Retinal pigment epithelial cell (primary cell): ENCODE measurements at regions not wholly inside any gene's neighbourhood (a gene's known extent, or its start where the extent isn't known, plus 50 kb on each side); places are given as distances from the start of the nearest gene placed in this dataset.
"Not testable (repeated sequence)": the region's sequence is repeated elsewhere in the genome, so short reads cannot be mapped to it uniquely, and the experiment has no call there.

ENCODE experiments used
- DNase-seq: peaks from one replicate; pipeline ENCODE4 v3.0.0-alpha.2; 2010; ENCODE audit warnings: low read depth
- H3K4me3 ChIP-seq: 2 replicates; pipeline ENCODE4 v1.5.1; 2011; ENCODE audit warnings: mild to moderate bottlenecking, low read length, control low read depth, moderate library complexity
- CTCF ChIP-seq: conservative IDR thresholded peaks from 2 replicates; pipeline ENCODE4 v1.5.1; 2011; ENCODE audit warnings: low read depth, low read length, control low read depth, inconsistent platforms

- TF ChIP-seq CTCF: no peak
- H3K4me3 ChIP-seq: no peak overlapping the region
- DNase-seq: no peak
These were observed 288.9 kb downstream of the RDH14 start for GRCh38 chr2:18271370-18272147.

GRCh38 chr2:18268400-18268799 lies 292.1 kb downstream of the RDH14 start:
- DNase-seq: no peak
- no peak overlapping the region for H3K4me3 ChIP-seq
- TF ChIP-seq CTCF: no peak

GRCh38 chr2:18267501-18267900 lies 293.0 kb downstream of the RDH14 start:
- no peak overlapping the region for H3K4me3 ChIP-seq
- no peak for DNase-seq
- TF ChIP-seq CTCF: no peak

- not testable (repeated sequence) for DNase-seq
These were observed 293.8 kb downstream of the RDH14 start for GRCh38 chr2:18266699-18267098.

GRCh38 chr2:18265614-18266586 lies 294.6 kb downstream of the RDH14 start:
- peak; percentile 39 for TF ChIP-seq CTCF
- no peak overlapping the region for H3K4me3 ChIP-seq
- no peak for DNase-seq

More at GRCh38 chr2:18266699-18267098, 293.8 kb downstream of the RDH14 start:
- H3K4me3 ChIP-seq: not testable (repeated sequence)

GRCh38 chr2:18262601-18263000 lies 297.9 kb downstream of the RDH14 start:
- no peak for TF ChIP-seq CTCF
- no peak for DNase-seq

GRCh38 chr2:18253686-18254197 lies 306.7 kb downstream of the RDH14 start:
- no peak for TF ChIP-seq CTCF
- no peak overlapping the region for H3K4me3 ChIP-seq
- no peak for DNase-seq

More at GRCh38 chr2:18262601-18263000, 297.9 kb downstream of the RDH14 start:
- H3K4me3 ChIP-seq: no peak overlapping the region
